Jurkat, Clone E6-1 (cell line): ENCODE measurements at regions not wholly inside any gene's neighbourhood (a gene's known extent, or its start where the extent isn't known, plus 50 kb on each side); places are given as distances from the start of the nearest gene placed in this dataset.
"Not testable (repeated sequence)": the region's sequence is repeated elsewhere in the genome, so short reads cannot be mapped to it uniquely, and the experiment has no call there.

ENCODE experiments used
- DNase-seq: peaks from one replicate; pipeline ENCODE4 v3.0.0-alpha.2; 2011; ENCODE audit warnings: low read depth, low spot score
- H3K4me3 ChIP-seq: 2 replicates; pipeline ENCODE4 v1.5.1; 2011; ENCODE audit warnings: mild to moderate bottlenecking, low read length, control low read depth, moderate library complexity

- H3K4me3 ChIP-seq: no peak overlapping the region
- DNase-seq: no peak
These were observed 420.8 kb upstream of the GRAMD2B start for GRCh38 chr5:126002222-126002897.

DNA sequence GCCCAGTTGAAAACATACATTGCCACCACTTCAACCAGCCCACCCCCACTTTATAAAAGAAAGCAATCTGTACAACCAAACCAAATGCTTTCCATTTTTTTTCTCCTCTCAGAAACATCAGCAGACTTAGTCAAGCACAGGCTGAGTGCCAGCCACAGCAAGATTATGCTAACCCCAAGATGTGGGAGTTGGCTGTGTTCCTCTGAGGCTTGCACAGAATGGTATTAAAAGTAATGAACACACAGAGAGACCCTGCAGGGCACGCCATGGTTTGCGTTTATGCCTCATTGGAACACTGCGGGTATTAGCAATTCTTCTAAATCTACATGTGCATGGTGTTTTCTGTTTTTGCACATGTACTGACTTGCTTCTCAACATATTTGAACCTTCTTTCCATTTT, 419.9 kb upstream of the GRAMD2B start:
- H3K4me3 ChIP-seq: no peak overlapping the region
- DNase-seq: no peak

- H3K4me3 ChIP-seq: no peak overlapping the region
- no peak for DNase-seq
These were observed 418.6 kb upstream of the GRAMD2B start for GRCh38 chr5:126004636-126005035.

DNA sequence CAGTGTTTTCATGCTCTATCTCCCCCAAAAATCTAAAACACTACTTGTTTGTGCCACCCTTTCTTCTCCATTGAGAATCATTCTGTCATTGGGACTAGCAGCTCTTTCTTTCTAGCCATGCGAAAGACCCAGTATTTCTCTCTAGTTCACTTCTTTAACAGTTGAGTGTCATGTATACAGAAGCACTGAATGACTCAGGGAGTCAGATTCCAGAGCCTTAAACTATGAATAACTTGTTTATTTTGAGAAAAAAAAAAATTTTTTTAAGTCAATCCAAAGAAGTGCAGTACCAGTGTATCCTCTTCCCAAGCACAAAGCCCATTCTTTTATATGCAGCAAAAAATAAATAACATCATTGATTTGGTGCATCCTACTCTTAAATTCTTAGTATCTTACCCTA, 415.4 kb upstream of the GRAMD2B start:
- H3K4me3 ChIP-seq: no peak overlapping the region
- DNase-seq: no peak

GRCh38 chr5:126009566-126009965, 413.6 kb upstream of the GRAMD2B start:
- DNase-seq: no peak
- H3K4me3 ChIP-seq: no peak overlapping the region

DNA sequence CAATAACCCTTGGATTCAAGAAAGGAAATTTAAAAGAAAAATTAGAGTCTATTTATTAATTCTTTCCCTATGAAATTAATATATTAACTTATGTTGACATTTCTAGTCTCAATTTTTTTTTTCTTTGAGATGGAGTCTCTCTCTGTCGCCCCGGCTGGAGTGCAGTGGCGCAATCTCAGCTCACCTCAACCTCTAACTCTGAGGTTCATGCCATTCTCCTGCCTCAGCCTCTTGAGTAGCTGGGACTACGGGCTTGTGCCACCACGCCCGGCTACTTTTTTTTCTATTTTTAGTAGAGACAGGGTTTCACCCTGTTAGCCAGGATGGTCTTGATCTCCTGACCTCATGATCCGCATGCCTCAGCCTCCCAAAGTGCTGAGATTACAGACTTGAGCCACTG, 411.7 kb upstream of the GRAMD2B start:
- not testable (repeated sequence) for H3K4me3 ChIP-seq, DNase-seq

- DNase-seq: no peak
- H3K4me3 ChIP-seq: no peak overlapping the region
These were observed 408.5 kb upstream of the GRAMD2B start for GRCh38 chr5:126014676-126015075.

DNA sequence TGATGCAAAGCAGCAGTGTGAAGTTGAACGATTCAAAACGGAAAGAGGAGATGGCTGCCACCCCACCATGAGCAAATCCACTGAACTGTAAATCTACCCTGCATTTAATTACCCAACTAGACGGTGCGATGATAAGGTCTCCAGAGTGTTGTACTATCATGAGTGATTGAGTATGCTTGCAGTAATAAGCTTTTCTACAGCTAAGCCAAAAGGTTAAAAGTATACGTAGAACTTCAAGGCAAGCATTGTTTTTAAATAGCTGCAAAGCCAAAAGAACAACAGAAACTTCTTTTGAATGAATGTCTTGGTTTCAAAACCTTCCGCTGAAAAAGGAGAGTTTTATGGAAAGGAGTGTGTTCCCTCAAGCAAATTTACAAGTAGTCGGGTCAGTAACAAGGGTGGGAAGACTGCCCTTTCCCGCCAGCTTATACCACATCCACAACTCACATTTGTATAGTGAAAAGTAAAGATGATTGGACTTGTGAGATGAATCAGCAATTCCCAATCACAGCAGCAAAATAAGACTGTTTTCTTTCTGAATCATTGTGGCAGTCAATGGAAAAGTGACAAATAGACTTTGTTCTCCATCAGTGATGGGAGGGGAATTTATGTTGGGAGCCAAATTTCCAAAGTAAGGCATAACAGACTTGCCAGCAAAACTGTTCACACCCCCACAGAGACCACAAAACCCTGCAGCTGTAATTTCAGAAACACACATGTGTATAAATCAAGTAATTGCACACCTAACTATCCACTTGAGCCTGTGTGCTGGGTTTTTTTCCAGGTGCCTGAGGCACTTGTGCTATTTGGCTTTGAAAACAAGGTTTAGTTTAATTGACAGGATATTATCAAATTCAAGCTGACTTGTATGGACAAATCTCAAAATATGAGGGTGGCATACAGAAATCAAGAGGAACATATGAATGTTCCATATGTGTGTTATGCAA, 407.7 kb upstream of the GRAMD2B start:
- no peak overlapping the region for H3K4me3 ChIP-seq
- no peak for DNase-seq

DNA sequence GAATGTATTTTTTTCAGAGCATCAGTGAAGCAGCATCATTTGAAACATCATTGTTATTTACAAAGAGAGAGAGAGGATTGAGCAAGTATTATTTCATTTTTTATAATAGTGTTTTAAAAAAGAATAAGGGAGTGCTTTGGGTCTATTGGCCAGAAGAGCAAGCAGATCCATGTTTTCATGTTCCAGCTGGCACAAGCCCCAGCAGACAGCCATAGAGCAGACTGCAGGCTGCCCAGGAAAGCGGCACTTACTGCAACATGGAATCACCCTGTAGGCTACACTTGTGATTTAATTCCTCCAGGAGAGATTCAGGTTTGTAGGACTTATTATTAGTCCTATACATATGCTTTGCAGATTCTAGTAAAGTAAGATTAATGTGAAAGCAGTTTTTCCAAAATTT, 407.0 kb upstream of the GRAMD2B start:
- no peak for DNase-seq

DNA sequence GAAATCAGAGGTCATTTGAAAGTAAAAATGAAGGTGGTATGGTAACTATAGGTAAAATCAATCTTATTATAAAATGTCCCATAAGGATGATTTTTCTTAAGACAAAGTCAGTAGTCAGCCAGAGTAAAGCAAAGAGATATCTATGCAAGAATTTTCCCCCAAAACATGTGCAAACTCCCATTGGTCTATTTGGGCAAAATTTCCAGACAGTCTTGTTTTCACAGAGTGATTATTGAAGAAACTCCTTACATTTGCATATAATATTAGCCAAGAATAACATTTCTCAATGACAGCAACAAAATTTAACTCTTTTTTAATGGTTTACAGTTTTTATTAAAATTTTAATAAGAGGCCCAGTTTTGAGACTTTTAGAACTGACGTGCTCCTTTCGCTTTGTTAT, 406.1 kb upstream of the GRAMD2B start:
- H3K4me3 ChIP-seq: no peak overlapping the region
- DNase-seq: no peak

More for the DNA sequence above, 407.0 kb upstream of the GRAMD2B start:
- H3K4me3 ChIP-seq: no peak overlapping the region

- DNase-seq: no peak
- H3K4me3 ChIP-seq: no peak overlapping the region
These were observed 402.4 kb upstream of the GRAMD2B start for GRCh38 chr5:126020770-126021169.

DNA sequence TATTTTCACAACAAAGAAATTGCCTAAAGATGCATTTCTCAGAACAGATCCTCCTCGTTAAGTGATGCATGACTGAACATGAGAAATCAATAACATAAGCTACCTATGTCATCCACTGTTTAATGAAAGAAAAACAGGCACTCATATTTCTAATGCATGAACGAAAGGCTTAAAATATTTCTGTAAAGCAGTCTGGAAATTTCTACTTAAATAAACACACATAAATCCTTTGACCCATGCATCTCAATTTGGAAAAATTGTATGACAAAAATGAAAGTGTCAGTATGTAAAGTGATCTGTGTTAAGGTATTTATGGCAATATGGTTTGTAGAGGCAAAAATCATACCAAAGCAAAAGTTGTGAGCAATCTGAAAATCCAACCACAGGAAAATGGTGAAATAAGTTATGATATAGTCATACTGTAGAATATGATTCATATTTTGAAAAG, 399.2 kb upstream of the GRAMD2B start:
- no peak for DNase-seq
- no peak overlapping the region for H3K4me3 ChIP-seq

- no peak for DNase-seq
- no peak overlapping the region for H3K4me3 ChIP-seq
These were observed 396.1 kb upstream of the GRAMD2B start for GRCh38 chr5:126027149-126027548.

- no peak for DNase-seq
- H3K4me3 ChIP-seq: no peak overlapping the region
These were observed 395.6 kb upstream of the GRAMD2B start for GRCh38 chr5:126027652-126028051.

- no peak for DNase-seq
- no peak overlapping the region for H3K4me3 ChIP-seq
These were observed 394.9 kb upstream of the GRAMD2B start for GRCh38 chr5:126028336-126028735.

DNA sequence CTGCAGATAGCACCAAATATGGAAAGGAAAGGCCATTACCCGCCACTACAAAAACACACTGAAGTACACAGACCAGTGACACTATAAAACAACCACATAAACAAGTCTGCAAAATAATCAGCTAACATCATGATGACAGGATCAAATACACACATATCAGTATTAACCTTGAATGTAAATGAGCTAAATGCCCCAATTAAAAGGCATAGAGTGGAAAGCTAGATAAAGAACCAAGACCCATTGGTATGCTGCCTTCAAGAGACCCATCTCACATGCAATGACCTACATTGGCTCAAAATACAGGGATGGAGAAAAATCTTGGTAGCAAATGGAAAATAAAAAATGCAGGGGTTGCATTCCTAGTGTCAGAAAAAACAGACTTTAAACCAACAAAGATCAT, 393.9 kb upstream of the GRAMD2B start:
- DNase-seq: not testable (repeated sequence)

GRCh38 chr5:126030698-126031097, 392.5 kb upstream of the GRAMD2B start:
- no peak for DNase-seq
- H3K4me3 ChIP-seq: no peak overlapping the region

More for the DNA sequence above, 393.9 kb upstream of the GRAMD2B start:
- H3K4me3 ChIP-seq: not testable (repeated sequence)

DNA sequence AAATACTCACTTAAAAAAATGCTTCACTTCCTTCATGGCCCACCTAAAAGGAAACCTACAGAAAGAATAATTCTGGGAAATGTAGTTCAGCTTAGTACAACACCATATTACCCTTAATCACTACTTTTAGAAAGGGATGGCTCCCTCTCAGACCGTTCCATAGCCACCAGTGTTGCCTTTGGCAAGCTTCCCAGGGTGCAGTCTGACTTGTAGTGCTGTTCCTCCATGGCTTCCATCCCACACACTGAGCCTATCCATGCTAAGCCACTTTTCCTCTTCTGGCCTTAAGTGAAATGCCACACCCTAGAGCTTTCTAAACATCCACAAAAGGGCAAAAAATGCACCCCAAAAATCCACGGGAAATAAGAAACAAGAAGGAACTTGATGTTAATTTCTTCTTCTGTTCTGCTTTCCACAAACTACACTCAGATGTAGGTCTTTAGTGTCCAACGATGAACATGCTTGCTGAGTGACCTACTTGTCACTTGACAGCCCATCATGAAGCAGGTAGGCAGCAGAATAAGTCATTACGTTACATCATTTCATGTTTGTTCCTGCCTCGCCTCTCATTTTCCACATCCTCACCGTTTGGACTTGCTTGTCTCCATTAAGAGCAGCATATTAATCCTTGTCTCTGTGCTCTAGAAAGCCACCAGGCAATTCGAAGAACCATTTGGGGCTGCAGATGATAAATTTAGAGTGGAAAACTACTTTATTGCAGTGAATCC, 391.1 kb upstream of the GRAMD2B start:
- no peak for DNase-seq
- no peak overlapping the region for H3K4me3 ChIP-seq

DNA sequence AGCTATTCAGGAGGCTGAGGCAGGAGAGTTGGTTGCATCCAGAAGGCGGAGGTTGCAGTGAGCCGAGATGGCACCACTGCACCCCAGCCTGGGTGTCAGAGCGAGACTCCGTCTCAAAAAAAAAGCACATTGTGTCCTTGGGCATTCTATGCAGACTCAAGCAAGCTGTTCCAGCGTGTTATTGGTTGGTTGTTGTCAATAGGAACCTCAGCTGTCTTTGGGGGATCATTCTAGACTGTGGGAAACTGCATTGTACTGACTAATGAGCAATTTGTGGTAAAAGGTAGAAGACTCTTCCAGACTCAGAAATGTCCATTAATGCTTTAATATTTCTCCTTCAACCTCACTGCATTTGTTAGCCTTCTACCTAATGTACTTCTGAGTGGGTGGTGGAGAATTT, 379.5 kb upstream of the GRAMD2B start:
- H3K4me3 ChIP-seq: no peak overlapping the region
- no peak for DNase-seq
